Astrocyte of the cerebellum (primary cell): ENCODE measurements at regions not wholly inside any gene's neighbourhood (a gene's known extent, or its start where the extent isn't known, plus 50 kb on each side); places are given as distances from the start of the nearest gene placed in this dataset.
A peak's percentile ranks its signal among the peaks of the same experiment; 100 is the strongest.
"Not testable (repeated sequence)": the region's sequence is repeated elsewhere in the genome, so short reads cannot be mapped to it uniquely, and the experiment has no call there.

Experiments
- DNase-seq: peaks from one replicate; pipeline ENCODE4 v3.0.0-alpha.2; 2011; ENCODE audit warnings: low read depth
- H3K4me3 ChIP-seq: 2 replicates; pipeline ENCODE4 v1.5.1; 2011; ENCODE audit warnings: mild to moderate bottlenecking, low read depth, low read length, moderate library complexity
- CTCF ChIP-seq: IDR thresholded peaks from 2 replicates; pipeline ENCODE4 v1.5.1; 2012; ENCODE audit warnings: low read length, low read depth, moderate library complexity, mild to moderate bottlenecking; ENCODE audit errors: missing control alignments
- in situ Hi-C: cut with HindIII; loops from 2 replicates; pipeline ENCODE4 v1.10.0; 2017; ENCODE audit warnings: low sequenced_read_pairs

- DNase-seq, result no peak
- in situ Hi-C loops, result loop anchor here (25.0 kb wide), 2 partner anchors 90 to 340 kb away; partner anchors contain the start of gene MFGE8
These were observed 85.9 kb upstream of the ABHD2 start for GRCh38 chr15:89002281-89002761.

GRCh38 chr15:89002830-89003229 lies 85.4 kb upstream of the ABHD2 start:
- no peak for DNase-seq
- in situ Hi-C loops, result loop anchor here (25.0 kb wide), 2 partner anchors 91 to 341 kb away; partner anchors contain the start of gene MFGE8
- no peak overlapping the region for H3K4me3 ChIP-seq
- no peak for TF ChIP-seq CTCF

More at GRCh38 chr15:89002281-89002761, 85.9 kb upstream of the ABHD2 start:
- no peak overlapping the region for H3K4me3 ChIP-seq
- no peak for TF ChIP-seq CTCF

GRCh38 chr15:89003865-89004725 lies 84.2 kb upstream of the ABHD2 start:
- in situ Hi-C loops, result loop anchor here (25.0 kb wide), 2 partner anchors 92 to 342 kb away; partner anchors contain the start of gene MFGE8

GRCh38 chr15:89004726-89005030 lies 83.6 kb upstream of the ABHD2 start:
- DNase-seq, result no peak
- H3K4me3 ChIP-seq, result no peak overlapping the region
- in situ Hi-C loops, result loop anchor here (25.0 kb wide), 2 partner anchors 92 to 342 kb away; partner anchors contain the start of gene MFGE8
- no peak for TF ChIP-seq CTCF

More at GRCh38 chr15:89003865-89004725, 84.2 kb upstream of the ABHD2 start:
- H3K4me3 ChIP-seq, result no peak overlapping the region
- TF ChIP-seq CTCF, result peak; percentile 60
- DNase-seq, result no peak

GRCh38 chr15:89007527-89007926 lies 80.7 kb upstream of the ABHD2 start:
- H3K4me3 ChIP-seq, result not testable (repeated sequence)
- in situ Hi-C loops, result loop anchor here (25.0 kb wide), 2 partner anchors 95 to 345 kb away; partner anchors contain the start of gene MFGE8

GRCh38 chr15:89007989-89008388 lies 80.3 kb upstream of the ABHD2 start:
- in situ Hi-C loops, result loop anchor here (25.0 kb wide), 2 partner anchors 96 to 346 kb away; partner anchors contain the start of gene MFGE8
- DNase-seq, result no peak
- no peak for TF ChIP-seq CTCF
- H3K4me3 ChIP-seq, result no peak overlapping the region

More at GRCh38 chr15:89007527-89007926, 80.7 kb upstream of the ABHD2 start:
- DNase-seq, result not testable (repeated sequence)

- in situ Hi-C loops, result loop anchor here (25.0 kb wide), 2 partner anchors 97 to 347 kb away; partner anchors contain the start of gene MFGE8
- no peak overlapping the region for H3K4me3 ChIP-seq
- no peak for TF ChIP-seq CTCF
- no peak for DNase-seq
These were observed 79.2 kb upstream of the ABHD2 start for GRCh38 chr15:89009080-89009479.
